GM20000 (cell line): ENCODE measurements at regions not wholly inside any gene's neighbourhood (a gene's known extent, or its start where the extent isn't known, plus 50 kb on each side); places are given as distances from the start of the nearest gene placed in this dataset.

ENCODE experiments used
- DNase-seq: peaks from one replicate; pipeline ENCODE4 v3.0.0; 2012; ENCODE audit warnings: low spot score
- TF ChIP-seq, protein P1 (sequence below): IDR thresholded peaks from 2 replicates; pipeline ENCODE4 v1.5.1; 2012; ENCODE audit warnings: mild to moderate bottlenecking, control low read depth; ENCODE audit errors: extremely low read depth, missing control alignments

GRCh38 chr7:421136-421991 is 98.3 kb downstream of the PDGFA start:
- no peak for DNase-seq
- TF ChIP-seq, protein P1, sequence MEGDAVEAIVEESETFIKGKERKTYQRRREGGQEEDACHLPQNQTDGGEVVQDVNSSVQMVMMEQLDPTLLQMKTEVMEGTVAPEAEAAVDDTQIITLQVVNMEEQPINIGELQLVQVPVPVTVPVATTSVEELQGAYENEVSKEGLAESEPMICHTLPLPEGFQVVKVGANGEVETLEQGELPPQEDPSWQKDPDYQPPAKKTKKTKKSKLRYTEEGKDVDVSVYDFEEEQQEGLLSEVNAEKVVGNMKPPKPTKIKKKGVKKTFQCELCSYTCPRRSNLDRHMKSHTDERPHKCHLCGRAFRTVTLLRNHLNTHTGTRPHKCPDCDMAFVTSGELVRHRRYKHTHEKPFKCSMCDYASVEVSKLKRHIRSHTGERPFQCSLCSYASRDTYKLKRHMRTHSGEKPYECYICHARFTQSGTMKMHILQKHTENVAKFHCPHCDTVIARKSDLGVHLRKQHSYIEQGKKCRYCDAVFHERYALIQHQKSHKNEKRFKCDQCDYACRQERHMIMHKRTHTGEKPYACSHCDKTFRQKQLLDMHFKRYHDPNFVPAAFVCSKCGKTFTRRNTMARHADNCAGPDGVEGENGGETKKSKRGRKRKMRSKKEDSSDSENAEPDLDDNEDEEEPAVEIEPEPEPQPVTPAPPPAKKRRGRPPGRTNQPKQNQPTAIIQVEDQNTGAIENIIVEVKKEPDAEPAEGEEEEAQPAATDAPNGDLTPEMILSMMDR, result no peak

DNA sequence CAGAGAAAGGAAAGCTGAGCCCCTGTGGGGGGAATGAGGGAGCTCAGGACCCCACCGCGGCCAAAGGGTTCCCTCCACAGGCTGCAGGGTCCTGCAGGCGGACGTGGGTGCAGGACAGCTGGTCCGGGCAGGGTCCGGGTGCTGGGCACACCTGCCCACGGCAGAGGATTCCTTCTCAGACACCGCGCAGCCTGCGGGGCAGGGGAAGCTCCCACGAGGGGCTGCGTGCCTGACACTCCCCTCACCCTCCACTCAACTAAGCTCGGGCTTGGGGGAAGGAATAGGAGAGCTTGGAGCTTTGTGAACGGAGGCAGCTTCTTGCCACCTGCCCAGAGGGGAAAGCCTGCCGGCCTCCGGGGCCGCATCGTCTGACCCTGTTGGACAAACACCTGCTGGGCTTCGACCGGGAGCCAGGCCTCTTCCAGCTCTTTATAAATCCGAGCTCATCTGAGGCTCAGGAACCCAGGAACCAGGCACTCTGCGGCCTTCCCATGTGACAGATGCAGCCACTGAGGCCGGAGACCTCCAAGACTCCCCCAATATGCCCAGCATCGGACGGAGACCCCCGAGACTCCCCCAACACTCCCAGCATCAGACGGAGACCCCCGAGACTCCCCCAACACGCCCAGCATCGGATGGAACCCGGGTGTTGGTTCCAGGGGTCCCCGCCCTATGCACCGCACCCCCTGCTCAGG is 97.3 kb downstream of the PDGFA start:
- DNase-seq, result no peak
- TF ChIP-seq, protein P1, result no peak

GRCh38 chr7:422886-423225 is 96.8 kb downstream of the PDGFA start:
- TF ChIP-seq, protein P1, result no peak

DNA sequence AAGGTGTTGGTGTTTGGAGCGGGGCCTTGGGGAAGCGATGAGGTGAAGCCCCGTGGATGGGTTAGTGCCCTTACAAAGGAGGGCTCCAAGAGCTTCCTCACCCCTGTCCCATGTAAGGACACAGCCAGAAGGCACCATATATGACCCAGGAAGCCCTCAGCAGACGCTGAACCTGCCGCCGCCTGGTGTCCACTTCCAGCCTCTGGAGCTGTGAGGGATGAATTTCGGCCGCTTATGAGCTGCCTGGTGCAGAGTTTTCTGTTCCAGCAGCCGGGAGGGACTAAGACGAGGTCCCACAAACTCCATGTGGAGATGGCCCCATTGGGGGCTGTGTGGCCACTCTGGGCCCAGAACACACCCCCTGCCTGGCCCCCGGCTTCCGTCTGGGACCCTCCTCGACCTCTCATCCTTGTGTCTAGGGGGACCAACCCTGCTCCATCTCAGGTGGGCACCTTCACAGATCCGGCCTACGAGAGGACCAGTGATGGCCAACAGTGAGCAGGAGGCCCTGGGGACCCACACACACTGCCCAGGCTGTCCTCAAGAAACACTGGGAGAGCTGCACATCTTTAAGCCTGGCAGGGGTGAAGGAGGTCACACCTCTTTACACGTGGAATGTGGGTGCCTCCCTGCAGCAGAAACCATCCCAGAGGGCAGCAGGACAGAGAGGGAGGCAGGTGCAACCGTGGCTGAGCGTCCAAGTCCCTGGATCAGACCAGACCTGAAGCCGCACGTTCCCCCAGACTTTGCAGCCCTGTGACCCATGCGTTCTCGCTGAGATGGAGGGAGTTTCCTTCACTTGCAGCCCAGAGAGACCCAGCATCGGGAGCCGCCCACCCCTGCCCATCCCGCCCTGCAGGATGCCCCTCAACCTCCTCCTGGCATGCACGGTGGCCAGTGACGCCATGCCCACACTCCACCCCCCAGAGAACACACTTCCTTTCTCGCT is 96.1 kb downstream of the PDGFA start:
- TF ChIP-seq, protein P1, result no peak
- no peak for DNase-seq

More at GRCh38 chr7:422886-423225, 96.8 kb downstream of the PDGFA start:
- DNase-seq, result no peak

DNA sequence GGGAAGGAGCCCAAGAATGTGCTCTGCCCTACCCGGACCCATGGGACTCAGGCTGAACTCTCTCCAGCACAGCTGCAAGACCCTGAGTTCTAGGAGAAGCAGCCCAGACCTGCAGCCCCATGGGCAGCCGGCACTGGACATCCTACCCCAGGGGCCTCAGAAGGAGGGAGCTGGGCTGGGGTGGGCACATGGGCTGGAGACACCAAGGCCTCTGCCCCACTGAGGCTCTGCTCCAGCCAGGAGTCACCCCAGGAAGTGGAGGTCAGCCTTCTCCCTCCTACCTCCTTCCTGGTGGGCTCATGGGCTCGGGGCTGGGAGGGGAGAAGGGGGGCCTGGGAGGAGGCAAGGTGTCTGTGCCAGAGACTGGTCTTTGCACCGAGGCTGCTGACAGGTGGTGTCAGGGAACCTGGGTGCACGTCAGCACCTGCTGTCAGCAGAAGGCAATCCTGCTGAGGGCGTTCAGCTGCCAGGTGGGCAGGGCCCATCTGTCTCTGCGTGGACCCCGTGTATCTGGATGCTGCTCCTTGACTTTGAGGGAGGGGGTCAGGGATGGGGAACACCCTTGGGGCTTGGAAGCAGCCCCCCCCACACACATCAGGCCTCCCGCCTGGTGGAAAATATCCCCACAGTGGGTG is 95.2 kb downstream of the PDGFA start:
- TF ChIP-seq, protein P1, result no peak
- no peak for DNase-seq

DNA sequence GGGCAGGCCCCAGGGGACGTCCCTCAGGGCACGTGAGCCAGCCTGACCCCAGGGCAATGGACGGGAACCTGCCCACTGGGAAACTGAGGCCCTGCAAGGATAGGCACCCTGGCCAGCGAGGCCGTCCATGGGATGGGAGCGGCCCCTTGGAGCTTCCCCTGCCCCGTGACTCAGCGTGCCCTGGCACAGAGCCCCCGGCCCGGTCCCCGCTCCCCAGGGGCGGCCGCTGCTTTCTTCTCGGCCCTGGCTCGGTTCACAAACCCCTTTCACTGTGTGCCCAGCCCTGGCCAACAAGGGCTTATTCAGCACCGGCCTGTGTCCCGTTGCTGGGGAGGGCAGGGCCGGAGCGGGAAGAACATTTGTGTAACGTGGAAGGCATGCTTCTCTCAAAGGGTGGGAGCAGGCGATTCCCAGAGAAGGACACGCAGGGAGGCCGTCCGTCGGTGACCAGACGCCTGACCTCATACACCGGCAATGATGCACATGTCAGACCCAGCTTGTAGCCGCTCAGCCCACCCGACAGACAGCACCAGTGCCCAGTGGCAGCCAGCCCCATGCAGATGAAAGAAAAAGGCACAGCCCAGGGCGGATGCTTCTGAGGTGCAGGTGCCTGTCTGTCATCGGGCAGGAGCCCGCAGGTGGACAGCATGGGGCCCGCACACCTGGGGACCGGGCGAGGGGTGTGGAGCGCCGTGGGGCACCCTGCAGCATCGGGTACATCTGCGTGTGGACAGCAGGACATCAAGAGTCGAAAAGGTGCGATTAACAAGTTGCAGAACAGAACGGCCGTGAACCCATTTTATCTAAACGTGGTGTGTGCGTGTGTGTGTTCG is 94.5 kb downstream of the PDGFA start:
- no peak for DNase-seq
- TF ChIP-seq, protein P1, result no peak
